ENCODE measurements at regions not wholly inside any gene's neighbourhood (a gene's known extent, or its start where the extent isn't known, plus 50 kb on each side); places are given as distances from the start of the nearest gene placed in this dataset.

GRCh38 chr13:73991384-73991783 lies 142.8 kb downstream of the KLF12 start:
- no peak for TF ChIP-seq CTCF (IDR thresholded peaks at IDR 0.05)
- TF ChIP-seq POLR2AphosphoS5 (IDR thresholded peaks at IDR 0.05; ENCODE audit: low read depth, low read length), result no peak
